ENCODE measurements at regions not wholly inside any gene's neighbourhood (a gene's known extent, or its start where the extent isn't known, plus 50 kb on each side); places are given as distances from the start of the nearest gene placed in this dataset.
"Not testable (repeated sequence)": the region's sequence is repeated elsewhere in the genome, so short reads cannot be mapped to it uniquely, and the experiment has no call there.

- TF ChIP-seq, protein P1, sequence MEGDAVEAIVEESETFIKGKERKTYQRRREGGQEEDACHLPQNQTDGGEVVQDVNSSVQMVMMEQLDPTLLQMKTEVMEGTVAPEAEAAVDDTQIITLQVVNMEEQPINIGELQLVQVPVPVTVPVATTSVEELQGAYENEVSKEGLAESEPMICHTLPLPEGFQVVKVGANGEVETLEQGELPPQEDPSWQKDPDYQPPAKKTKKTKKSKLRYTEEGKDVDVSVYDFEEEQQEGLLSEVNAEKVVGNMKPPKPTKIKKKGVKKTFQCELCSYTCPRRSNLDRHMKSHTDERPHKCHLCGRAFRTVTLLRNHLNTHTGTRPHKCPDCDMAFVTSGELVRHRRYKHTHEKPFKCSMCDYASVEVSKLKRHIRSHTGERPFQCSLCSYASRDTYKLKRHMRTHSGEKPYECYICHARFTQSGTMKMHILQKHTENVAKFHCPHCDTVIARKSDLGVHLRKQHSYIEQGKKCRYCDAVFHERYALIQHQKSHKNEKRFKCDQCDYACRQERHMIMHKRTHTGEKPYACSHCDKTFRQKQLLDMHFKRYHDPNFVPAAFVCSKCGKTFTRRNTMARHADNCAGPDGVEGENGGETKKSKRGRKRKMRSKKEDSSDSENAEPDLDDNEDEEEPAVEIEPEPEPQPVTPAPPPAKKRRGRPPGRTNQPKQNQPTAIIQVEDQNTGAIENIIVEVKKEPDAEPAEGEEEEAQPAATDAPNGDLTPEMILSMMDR (IDR thresholded peaks at IDR 0.05): no peak
- H3K4me1 ChIP-seq: peaks cover 0 to 3% of the 10 kb centered on the region in 2 donors
- H3K4me3 ChIP-seq: no peak overlapping the region
- H3K9me3 ChIP-seq: no peaks in the 10 kb centered on the region
- intact Hi-C loops (cut with DNase I): no loop called here
- no peaks in the 10 kb centered on the region for H3K27me3 ChIP-seq
- DNase-seq (ENCODE audit: low spot score in 2 of 2): no peak
- no peak overlapping the region for H3K27ac ChIP-seq
- no peaks in the 10 kb centered on the region for H3K36me3 ChIP-seq
Measured at GRCh38 chr2:38243186-38243880, 133.7 kb downstream of the ATL2 start.

GRCh38 chr2:38239452-38239851 is 137.6 kb downstream of the ATL2 start:
- DNase-seq (ENCODE audit: low spot score in 2 of 2): no peak
- Histone ChIP-seq H3K4me3 (no peak overlapping the region), H3K4me1 (peaks cover 0 to 3% of the 10 kb centered on the region in 2 donors), H3K27ac (no peak overlapping the region), H3K27me3 (no peaks in the 10 kb centered on the region), H3K9me3 (no peaks in the 10 kb centered on the region), H3K36me3 (no peaks in the 10 kb centered on the region)
- intact Hi-C loops (cut with DNase I): no loop called here
- TF ChIP-seq, protein P1 (IDR thresholded peaks at IDR 0.05): no peak

GRCh38 chr2:38238705-38239104 is 138.4 kb downstream of the ATL2 start:
- H3K36me3 ChIP-seq; H3K27me3 ChIP-seq; H3K4me3 ChIP-seq; H3K9me3 ChIP-seq; H3K27ac ChIP-seq; intact Hi-C loops (cut with DNase I); H3K4me1 ChIP-seq; DNase-seq (ENCODE audit: low spot score in 2 of 2): not testable (repeated sequence)

- H3K4me3 ChIP-seq: no peak overlapping the region
- H3K27me3 ChIP-seq: no peaks in the 10 kb centered on the region
- no peak overlapping the region for H3K27ac ChIP-seq
- intact Hi-C loops (cut with DNase I): no loop called here
- TF ChIP-seq, protein P1 (IDR thresholded peaks at IDR 0.05): no peak
- peaks cover 3 to 6% of the 10 kb centered on the region in 2 donors for H3K4me1 ChIP-seq
- H3K9me3 ChIP-seq: no peaks in the 10 kb centered on the region
- DNase-seq (ENCODE audit: low spot score in 2 of 2): no peak
- H3K36me3 ChIP-seq: no peaks in the 10 kb centered on the region
Measured at GRCh38 chr2:38237311-38237710, 139.8 kb downstream of the ATL2 start.

GRCh38 chr2:38233231-38233983 is 143.7 kb downstream of the ATL2 start:
- no peaks in the 10 kb centered on the region for H3K9me3 ChIP-seq
- intact Hi-C loops (cut with DNase I): loop anchor here (5.0 kb wide), 1 partner anchor 111 kb away; no protein-coding TSS in a partner anchor
- H3K4me1 ChIP-seq: peaks cover 0 to 6% of the 10 kb centered on the region in 2 donors
- no peaks in the 10 kb centered on the region for H3K36me3 ChIP-seq
- H3K27me3 ChIP-seq: no peaks in the 10 kb centered on the region
- TF ChIP-seq, protein P1 (IDR thresholded peaks at IDR 0.05): peak in 1 of 3 experiments; percentile 31
- peak overlapping the region; percentile 31 to 58 for H3K27ac ChIP-seq
- H3K4me3 ChIP-seq: peak overlapping the region in 1 of 2 donors; percentile 46
- DNase-seq (ENCODE audit: low spot score in 2 of 2): peak in 1 of 2 donors; percentile 67

DNA sequence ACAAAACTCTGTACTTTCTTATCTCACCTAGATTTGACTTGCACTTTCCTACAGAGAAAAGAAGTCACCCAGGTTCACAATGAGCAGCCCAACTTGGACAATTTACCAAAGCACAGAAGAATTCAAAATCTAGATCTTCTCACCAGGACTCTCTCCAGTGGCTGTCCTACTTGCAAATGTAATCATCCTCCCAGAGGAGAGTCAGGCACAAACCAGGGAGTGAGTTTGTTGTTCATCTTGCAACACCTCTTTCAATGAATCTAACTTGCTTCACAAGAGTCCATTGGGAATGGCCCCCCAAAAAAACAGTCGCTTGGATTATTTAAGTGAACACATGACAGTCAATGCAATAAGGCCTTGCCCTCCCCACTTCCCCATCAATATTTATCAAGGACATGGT is 144.6 kb downstream of the ATL2 start:
- Histone ChIP-seq H3K27me3 (no peaks in the 10 kb centered on the region), H3K4me3 (no peak overlapping the region), H3K9me3 (no peaks in the 10 kb centered on the region), H3K4me1 (peaks cover 0 to 6% of the 10 kb centered on the region in 2 donors), H3K36me3 (no peaks in the 10 kb centered on the region), H3K27ac (peak overlapping the region in 1 of 2 donors; percentile 31)
- DNase-seq (ENCODE audit: low spot score in 2 of 2): no peak
- TF ChIP-seq, protein P1 (IDR thresholded peaks at IDR 0.05): no peak
- intact Hi-C loops (cut with DNase I): loop anchor here (5.0 kb wide), 1 partner anchor 110 kb away; no protein-coding TSS in a partner anchor

Measured in ascending aorta (tissue), 2 donors.